GM18867 (cell line): ENCODE measurements at regions not wholly inside any gene's neighbourhood (a gene's known extent, or its start where the extent isn't known, plus 50 kb on each side); places are given as distances from the start of the nearest gene placed in this dataset.

ENCODE experiments used
- ATAC-seq: cut with Tn5 transposase; IDR thresholded peaks from one replicate; pipeline ENCODE4 v1.9.1; 2021; ENCODE audit warnings: mild to moderate bottlenecking, moderate library complexity; ENCODE audit not compliant: unreplicated experiment

DNA sequence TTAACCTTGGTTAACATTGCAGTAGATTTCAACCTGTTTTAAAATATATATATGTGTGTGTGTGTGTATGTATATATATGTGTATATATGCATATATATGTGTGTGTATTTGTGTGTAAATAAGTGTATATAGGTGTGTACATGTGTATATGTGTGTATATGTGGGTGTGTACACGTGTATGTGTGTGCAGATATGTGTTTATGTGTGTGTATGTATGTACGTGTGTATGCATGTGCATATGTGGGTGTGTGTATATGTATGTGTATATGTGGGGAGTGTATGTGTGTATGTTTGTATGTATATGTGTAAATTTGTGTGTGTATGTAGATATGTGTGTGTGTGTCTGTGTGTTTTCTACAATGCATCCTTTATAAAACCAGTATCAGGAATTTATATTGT lies 205.5 kb upstream of the FOXF1 start:
- no peak for ATAC-seq

DNA sequence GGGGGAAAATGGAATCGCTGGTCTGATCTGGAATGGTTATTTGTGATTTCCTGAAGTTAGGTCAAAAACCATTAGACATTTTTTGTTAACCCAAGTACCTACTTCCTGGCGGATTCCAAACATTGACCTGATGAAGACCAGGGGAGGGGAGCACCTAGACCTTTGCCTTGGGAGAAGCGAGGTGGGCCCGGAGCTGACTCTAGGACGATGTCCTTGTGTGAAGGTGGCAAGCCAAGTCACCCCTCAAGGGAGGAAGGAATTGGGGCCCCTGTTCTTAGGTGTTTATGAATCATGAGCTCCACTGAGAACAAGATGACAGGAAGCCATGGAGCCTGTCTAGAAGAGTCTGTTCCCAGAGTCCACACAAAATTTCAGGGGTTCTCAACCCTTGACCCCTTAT lies 204.9 kb upstream of the FOXF1 start:
- ATAC-seq: no peak

- no peak for ATAC-seq
Measured at GRCh38 chr16:86306011-86306644, 204.2 kb upstream of the FOXF1 start.

GRCh38 chr16:86306811-86307513 lies 203.4 kb upstream of the FOXF1 start:
- no peak for ATAC-seq

- no peak for ATAC-seq
Measured at GRCh38 chr16:86307514-86307903, 202.8 kb upstream of the FOXF1 start.

DNA sequence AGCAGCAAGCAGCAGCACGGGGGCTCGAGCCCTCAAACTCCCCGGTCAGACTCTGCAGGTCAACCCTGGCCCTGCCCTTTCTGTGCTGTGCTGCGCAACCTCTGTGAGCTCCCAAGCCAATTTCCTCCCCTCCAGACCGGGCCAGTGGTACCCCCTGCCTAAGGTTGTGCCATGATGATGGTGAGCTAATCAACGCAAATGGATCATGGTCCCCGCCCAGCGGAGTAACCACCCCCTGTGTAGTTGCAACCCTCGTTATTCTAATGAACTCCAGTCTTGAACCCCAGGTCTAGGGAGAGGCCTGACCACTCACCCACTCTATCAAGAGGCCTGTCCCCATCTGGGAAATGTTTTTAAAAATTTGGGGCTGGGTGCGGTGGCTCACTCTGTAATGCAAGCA lies 201.8 kb upstream of the FOXF1 start:
- no peak for ATAC-seq

DNA sequence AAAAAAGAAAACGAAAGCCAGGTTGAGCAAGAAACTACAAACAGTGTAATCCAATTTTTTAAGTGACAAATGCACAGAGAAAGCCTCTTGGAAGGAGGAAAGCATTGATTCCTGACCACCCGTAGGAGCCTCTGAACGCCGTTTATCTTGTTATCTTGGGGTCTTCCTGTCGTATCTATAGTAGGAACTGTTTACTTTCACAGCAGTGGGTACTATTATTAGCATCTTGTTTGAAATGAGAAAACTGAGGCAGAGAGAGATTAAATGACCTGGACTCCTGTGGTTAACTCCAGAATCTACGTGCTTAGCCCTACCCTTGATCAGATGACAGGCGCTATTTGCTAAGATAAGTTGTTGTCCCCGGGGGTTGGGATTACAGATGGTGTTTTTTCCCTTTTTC lies 196.7 kb upstream of the FOXF1 start:
- ATAC-seq: no peak

DNA sequence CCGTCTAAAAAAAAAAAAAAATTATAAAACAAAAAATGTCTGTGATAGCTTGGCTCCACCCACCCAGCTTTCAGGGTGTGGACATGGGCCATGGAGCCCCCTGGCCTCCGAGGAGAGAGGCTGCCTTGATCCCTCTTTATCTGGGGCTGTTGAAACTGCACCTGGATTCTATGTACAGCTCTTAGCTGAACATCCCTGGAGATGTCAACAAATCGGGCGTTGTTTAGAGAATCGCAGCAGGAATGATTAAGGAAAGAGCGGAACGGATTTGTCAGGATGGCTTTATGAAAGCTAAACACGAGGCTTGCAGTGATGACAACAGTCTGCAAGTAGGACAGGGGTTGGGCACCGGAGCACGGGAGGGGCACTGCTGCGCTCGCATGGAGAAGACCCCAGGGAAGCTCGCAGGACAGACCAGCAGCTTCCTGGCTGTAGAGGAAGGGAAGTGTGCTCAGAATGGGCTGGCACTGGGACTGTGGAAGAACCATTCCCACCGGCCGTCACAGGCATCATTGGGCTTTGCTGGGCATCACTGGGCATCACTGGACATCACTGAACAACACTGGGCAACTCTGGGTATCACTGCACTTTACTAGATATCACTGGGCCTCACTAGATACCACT lies 195.8 kb upstream of the FOXF1 start:
- ATAC-seq: no peak

DNA sequence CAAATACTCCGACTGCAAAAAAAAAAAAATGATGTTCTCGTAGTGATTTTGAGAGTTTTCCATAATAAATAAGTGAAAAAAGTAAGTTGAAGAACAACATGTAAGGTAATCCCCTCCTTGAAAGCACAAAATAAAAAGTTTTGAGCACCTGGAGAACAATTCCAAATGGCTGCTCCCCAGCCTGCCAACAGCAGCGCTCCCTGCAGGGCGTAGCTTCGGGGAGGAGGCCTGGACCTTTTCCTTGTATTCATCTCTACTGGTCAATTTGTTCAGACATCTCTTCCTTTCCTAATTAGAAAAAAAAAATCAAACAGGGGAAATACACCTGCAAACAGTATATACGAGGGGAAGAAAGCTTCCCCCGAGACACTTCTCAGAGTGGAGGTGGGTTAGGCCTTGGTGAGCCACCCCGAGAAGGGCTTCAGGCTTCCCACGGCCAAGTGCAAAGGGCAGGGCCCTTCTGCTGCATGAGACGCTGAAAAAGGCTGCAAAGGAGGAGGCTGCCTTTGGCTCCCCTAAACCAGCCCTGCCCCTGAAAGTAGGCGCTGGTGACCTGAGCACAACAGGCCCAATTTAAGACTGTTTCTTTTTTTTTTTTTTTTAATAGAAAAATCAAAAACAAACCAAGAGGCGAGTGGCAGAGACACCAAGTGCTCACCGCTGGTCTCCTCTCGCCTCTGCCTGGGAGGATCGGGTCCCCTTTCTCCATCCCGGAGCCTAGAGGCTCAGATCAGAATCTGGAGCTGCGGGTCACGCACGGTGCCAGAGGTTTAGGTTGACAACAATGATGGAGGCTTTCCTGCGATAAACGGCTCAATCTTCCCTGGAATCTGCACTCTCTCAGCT lies 193.1 kb upstream of the FOXF1 start:
- no peak for ATAC-seq

- no peak for ATAC-seq
Measured at GRCh38 chr16:86317813-86318650, 192.3 kb upstream of the FOXF1 start.

GRCh38 chr16:86319585-86320236 lies 190.6 kb upstream of the FOXF1 start:
- ATAC-seq: no peak

DNA sequence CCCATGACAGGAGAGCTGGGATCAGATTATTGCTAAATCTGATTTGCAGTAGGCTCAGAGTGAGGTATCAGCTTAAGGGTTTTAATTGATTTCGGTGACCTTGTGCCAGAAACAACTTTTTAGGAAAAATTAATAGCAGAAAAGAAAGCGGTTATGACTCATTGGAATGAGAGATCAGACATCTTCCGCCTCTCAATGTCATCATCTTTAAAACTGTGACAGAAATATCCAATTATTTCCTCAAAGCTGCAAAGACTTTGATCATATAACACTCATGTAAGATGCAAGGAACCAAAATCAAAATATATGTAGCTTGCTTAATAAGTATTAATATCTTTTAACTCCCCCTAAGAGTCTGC lies 190.1 kb upstream of the FOXF1 start:
- ATAC-seq: no peak

DNA sequence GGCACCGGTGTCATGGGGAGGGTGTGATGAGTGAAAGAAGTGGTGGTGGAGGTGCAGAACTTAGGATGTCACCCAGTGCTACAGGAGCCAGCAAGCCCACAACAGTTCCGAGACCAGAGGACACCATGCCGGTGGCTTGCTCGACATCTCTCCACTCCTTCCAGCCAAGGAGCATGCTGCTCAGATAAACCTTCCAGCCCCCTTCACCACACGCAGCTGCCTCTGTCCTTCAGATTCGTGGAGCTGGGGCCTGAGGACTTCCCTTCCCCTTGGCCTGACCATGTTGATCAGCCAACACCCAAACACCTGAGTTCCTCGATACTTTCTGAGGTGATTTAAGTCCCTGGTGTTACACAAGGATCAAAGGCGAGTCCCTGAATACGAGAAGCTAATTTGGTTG lies 188.8 kb upstream of the FOXF1 start:
- ATAC-seq: no peak

DNA sequence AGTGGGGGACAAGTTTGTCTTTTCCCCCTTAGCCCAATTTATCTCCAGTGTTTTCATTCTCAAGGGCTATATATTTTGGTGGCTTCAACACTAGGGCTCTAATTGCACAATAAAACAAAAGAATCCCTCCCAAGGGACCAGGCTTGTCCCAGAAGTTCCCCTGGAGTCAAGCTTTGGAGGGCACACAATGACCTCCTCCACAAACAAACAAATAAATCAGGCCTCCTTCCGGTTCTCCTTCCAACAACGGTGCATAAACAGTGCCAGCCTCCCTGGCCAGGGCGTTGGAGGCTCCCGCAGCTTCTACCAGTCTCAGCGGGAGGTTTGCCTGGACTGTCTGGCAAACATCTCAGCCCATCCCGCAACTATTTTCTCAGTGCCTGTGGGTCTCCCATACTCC lies 188.0 kb upstream of the FOXF1 start:
- ATAC-seq: no peak

DNA sequence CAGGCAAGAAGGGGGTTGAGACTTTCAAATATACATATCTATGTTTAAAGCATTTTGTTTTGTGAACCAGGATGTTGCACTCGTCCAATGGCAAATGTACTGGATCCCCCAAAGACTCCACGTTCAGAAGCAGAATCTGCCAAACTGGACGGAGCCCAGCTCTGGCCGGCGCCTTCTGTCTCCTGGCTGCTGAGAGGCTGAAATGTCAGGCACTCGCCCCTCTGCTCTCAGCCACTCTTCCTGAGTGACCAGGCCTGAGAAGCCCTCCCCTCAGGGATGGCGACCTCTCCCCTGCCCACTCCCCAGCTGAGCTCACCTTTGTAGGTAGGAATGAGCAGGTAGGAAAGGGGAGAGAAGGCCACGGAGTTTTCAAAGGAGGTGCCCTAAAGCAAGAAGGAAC lies 187.5 kb upstream of the FOXF1 start:
- no peak for ATAC-seq

DNA sequence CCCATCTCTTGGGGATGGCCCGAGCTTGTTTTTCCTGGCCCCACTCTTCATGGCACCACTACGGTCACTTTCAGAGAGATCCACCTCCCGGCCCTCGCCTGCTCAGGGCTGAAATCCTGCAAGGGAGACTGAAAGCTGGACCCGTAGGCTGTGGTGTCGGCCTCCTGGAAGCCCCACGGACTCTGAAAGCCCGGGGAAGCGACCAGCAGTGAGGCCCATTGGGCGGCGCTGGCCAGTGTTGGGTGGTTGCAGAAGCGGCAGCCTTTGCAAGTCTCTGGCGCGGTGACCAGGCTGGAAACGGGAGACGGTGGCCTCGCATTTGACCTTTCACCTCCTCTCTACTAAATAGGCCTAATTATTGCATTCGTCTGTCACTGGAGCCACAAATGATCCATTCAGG lies 186.0 kb upstream of the FOXF1 start:
- no peak for ATAC-seq

GRCh38 chr16:86325360-86325759 lies 185.0 kb upstream of the FOXF1 start:
- ATAC-seq: no peak

DNA sequence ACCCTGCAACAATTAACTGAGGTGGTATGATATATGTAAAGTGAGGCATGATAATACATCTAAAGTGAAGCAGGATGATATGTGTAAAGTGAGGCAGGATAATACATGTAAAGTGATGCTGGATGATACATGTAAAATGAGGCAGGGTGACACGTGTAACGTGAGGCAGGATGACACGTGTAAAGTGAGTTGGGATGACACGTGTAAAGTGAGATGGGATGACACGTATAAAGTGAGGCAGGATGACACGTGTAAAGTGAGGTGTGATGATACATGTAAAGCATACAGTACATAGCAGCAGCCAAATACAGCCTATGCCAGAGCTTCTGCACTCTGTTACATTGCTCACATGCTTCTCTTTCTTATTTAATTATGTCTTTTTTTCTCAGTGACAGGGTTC lies 184.4 kb upstream of the FOXF1 start:
- no peak for ATAC-seq

GRCh38 chr16:86327321-86327720 lies 183.0 kb upstream of the FOXF1 start:
- no peak for ATAC-seq

DNA sequence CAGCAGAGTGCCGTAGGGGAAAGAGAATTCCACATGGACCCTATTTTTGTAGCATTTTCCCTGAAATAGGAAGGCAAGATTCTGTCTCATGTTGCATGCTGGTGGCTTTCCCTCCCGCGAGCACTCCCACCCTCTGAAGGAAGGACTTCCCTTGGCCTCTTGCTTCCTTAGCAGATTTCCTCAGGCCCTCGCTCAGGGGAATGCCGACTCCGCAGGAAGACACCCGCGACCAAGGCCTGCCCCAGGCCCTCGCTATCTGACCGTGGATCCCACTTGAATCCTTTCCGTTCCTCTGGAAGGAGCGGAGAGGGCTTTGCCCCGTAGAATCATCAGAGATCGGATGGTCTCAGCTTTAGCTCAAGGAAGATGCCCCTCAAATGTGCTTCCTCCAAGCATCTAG lies 179.4 kb upstream of the FOXF1 start:
- ATAC-seq: no peak
